ENCODE measurements at regions not wholly inside any gene's neighbourhood (a gene's known extent, or its start where the extent isn't known, plus 50 kb on each side); places are given as distances from the start of the nearest gene placed in this dataset.

- no peak for TF ChIP-seq YY1 (IDR thresholded peaks at IDR 0.05; ENCODE audit: insufficient read depth, insufficient read length)
- TF ChIP-seq ZNF274 (IDR thresholded peaks at IDR 0.05; ENCODE audit: low read depth, low read length), result no peak
- TF ChIP-seq SUZ12 (IDR thresholded peaks at IDR 0.05; ENCODE audit: extremely low read depth, insufficient read depth, insufficient read length), result no peak
These were observed 344.2 kb upstream of the PPP2R3A start for GRCh38 chr3:135621184-135621920.

Measured in NT2/D1 (cell line).